T-cell (primary cell): ENCODE measurements at regions not wholly inside any gene's neighbourhood (a gene's known extent, or its start where the extent isn't known, plus 50 kb on each side); places are given as distances from the start of the nearest gene placed in this dataset.

Experiments used
- ATAC-seq, 4 experiments: fragments of 200-7000 bp in 3 of 4; fragments of 150-1000 bp in 1 of 4; cut with Tn5 transposase; replicated peaks in 1 of 4; 1 replicate in 3 of 4; 2 replicates in 1 of 4; pipeline ENCODE4 v1.10.0; 2021; ENCODE audit warnings: moderate library complexity in 3 of 4, mild to moderate bottlenecking in 2 of 4, moderate number of reproducible peaks in 1 of 4
- CTCF ChIA-PET, 2 donors: fragments of 300-600 bp; sonication (Branson Sonifier 250); formaldehyde crosslinking; loops; one replicate each; lab custom pipeline; 2022; ENCODE audit warnings: antibody characterized with exemption in 2 of 2; lab: Charles Lee
- POLR2A ChIA-PET, 2 donors: fragments of 300-600 bp; sonication (Branson Sonifier 250); formaldehyde crosslinking; loops; one replicate each; lab custom pipeline; 2022; ENCODE audit warnings: antibody characterized with exemption in 2 of 2; lab: Charles Lee
- DNase-seq, 35 experiments: peaks; one replicate each; pipeline versions ENCODE4 v3.0.0 to v3.0.0-alpha.2; 2013 to 2023
- H3K27ac ChIP-seq: one replicate; pipeline ENCODE4 v1.5.1; 2013; ENCODE audit warnings: low read length
- H3K27me3 ChIP-seq, 2 experiments: replicated peaks in 1 of 2; 1 replicate in 1 of 2; 2 replicates in 1 of 2; pipeline versions ENCODE4 v1.6.1 to v1.7.0; 2013; ENCODE audit warnings: low read length in 1 of 2, mixed read lengths in 1 of 2; ENCODE audit not compliant: control insufficient read depth in 2 of 2, insufficient read depth in 2 of 2; ENCODE audit errors: extremely low read depth in 1 of 2
- H3K36me3 ChIP-seq, 2 donors: 1 replicate in 1 of 2; 2 replicates in 1 of 2; pipeline versions ENCODE4 v1.6.1 to v1.7.0; 2013; ENCODE audit warnings: low read length in 1 of 2; ENCODE audit not compliant: control insufficient read depth in 2 of 2, insufficient read depth in 1 of 2; ENCODE audit errors: extremely low read depth in 1 of 2
- H3K4me1 ChIP-seq, 2 experiments: 1 replicate in 1 of 2; 2 replicates in 1 of 2; pipeline versions ENCODE4 v1.6.1 to v1.7.0; 2013; ENCODE audit warnings: low read length in 2 of 2, mixed read lengths in 1 of 2; ENCODE audit not compliant: insufficient read depth in 2 of 2, control insufficient read depth in 1 of 2; ENCODE audit errors: extremely low read depth in 1 of 2
- H3K4me3 ChIP-seq, 2 donors: 1 replicate in 1 of 2; 2 replicates in 1 of 2; pipeline versions ENCODE4 v1.5.1 to v1.7.0; 2013; ENCODE audit warnings: mild to moderate bottlenecking in 2 of 2, low read length in 1 of 2, moderate library complexity in 1 of 2; ENCODE audit not compliant: control insufficient read depth in 1 of 2; ENCODE audit errors: extremely low read depth in 1 of 2
- H3K9me3 ChIP-seq: 2 replicates; pipeline ENCODE4 v1.7.0; 2013
- H3K27ac Mint-ChIP-seq, 2 donors: one replicate each; pipeline ENCODE4 v1.8.0; 2020 to 2021; ENCODE audit warnings: mild to moderate bottlenecking in 2 of 2, mixed read lengths in 2 of 2
- H3K27me3 Mint-ChIP-seq, 2 donors: one replicate each; pipeline ENCODE4 v1.8.0; 2021 to 2022; ENCODE audit warnings: mixed read lengths in 2 of 2
- H3K36me3 Mint-ChIP-seq: one replicate; pipeline ENCODE4 v1.8.0; 2021; ENCODE audit warnings: mixed read lengths
- H3K4me1 Mint-ChIP-seq, 3 donors: one replicate each; pipeline ENCODE4 v1.8.0; 2020 to 2022; ENCODE audit warnings: mixed read lengths in 3 of 3, mild to moderate bottlenecking in 1 of 3
- H3K4me3 Mint-ChIP-seq, 3 donors: one replicate each; pipeline ENCODE4 v1.8.0; 2020 to 2022; ENCODE audit warnings: mild to moderate bottlenecking in 3 of 3, mixed read lengths in 3 of 3, moderate library complexity in 3 of 3
- H3K9me3 Mint-ChIP-seq, 3 donors: one replicate each; pipeline ENCODE4 v1.8.0; 2020 to 2022; ENCODE audit warnings: mixed read lengths in 3 of 3
- WGBS: methylation state at CpG from one replicate; pipeline ENCODE4 v1.1.5; 2013; ENCODE audit warnings: missing lambda C conversion rate; ENCODE audit not compliant: insufficient coverage; 5-methylcytosine and 5-hydroxymethylcytosine counted together

GRCh38 chr18:60892441-60892840, 440.8 kb upstream of the CDH20 start:
- DNase-seq: no peak
- ChIA-PET POLR2A (no interaction called here), CTCF (no interaction called here)
- no peak overlapping the region for H3K27ac Mint-ChIP-seq
- ATAC-seq: no peak
- peaks cover 6 to 12% (median 12%) of the 10 kb centered on the region in 3 donors for H3K9me3 Mint-ChIP-seq
- H3K4me3 ChIP-seq: no peak overlapping the region
- no peaks in the 10 kb centered on the region for H3K27me3 ChIP-seq
- no peaks in the 10 kb centered on the region for H3K36me3 Mint-ChIP-seq
- H3K36me3 ChIP-seq: no peaks in the 10 kb centered on the region
- no peak overlapping the region for H3K4me3 Mint-ChIP-seq
- no peaks in the 10 kb centered on the region for H3K9me3 ChIP-seq
- no peaks in the 10 kb centered on the region for H3K27me3 Mint-ChIP-seq
- no peaks in the 10 kb centered on the region for H3K4me1 Mint-ChIP-seq
- H3K4me1 ChIP-seq: no peaks in the 10 kb centered on the region
- no peak overlapping the region for H3K27ac ChIP-seq

- H3K9me3 Mint-ChIP-seq: peaks cover 4 to 12% (median 11%) of the 10 kb centered on the region in 3 donors
- H3K36me3 Mint-ChIP-seq: no peaks in the 10 kb centered on the region
- Histone ChIP-seq H3K4me1 (no peaks in the 10 kb centered on the region), H3K36me3 (no peaks in the 10 kb centered on the region), H3K27me3 (no peaks in the 10 kb centered on the region), H3K9me3 (no peaks in the 10 kb centered on the region), H3K27ac (no peak overlapping the region), H3K4me3 (no peak overlapping the region)
- no peak overlapping the region for H3K4me3 Mint-ChIP-seq
- no peak for ATAC-seq
- H3K27me3 Mint-ChIP-seq: no peaks in the 10 kb centered on the region
- POLR2A ChIA-PET: no interaction called here
- DNase-seq: no peak
- WGBS: no CpG with 5 or more reads among the region's 3 CpGs
- no peaks in the 10 kb centered on the region for H3K4me1 Mint-ChIP-seq
- CTCF ChIA-PET: no interaction called here
- no peak overlapping the region for H3K27ac Mint-ChIP-seq
Observed at GRCh38 chr18:60892855-60893254, 440.4 kb upstream of the CDH20 start.

GRCh38 chr18:60893355-60894097, 439.7 kb upstream of the CDH20 start:
- no peak for DNase-seq
- no peaks in the 10 kb centered on the region for H3K9me3 ChIP-seq
- Mint-ChIP-seq H3K27ac (no peak overlapping the region), H3K27me3 (no peaks in the 10 kb centered on the region), H3K9me3 (peaks cover 0 to 12% (median 6%) of the 10 kb centered on the region in 3 donors), H3K36me3 (no peaks in the 10 kb centered on the region), H3K4me3 (no peak overlapping the region), H3K4me1 (no peaks in the 10 kb centered on the region)
- H3K27ac ChIP-seq: no peak overlapping the region
- 67% methylated on average over 1 of the region's 6 CpGs for WGBS
- H3K36me3 ChIP-seq: no peaks in the 10 kb centered on the region
- ATAC-seq: no peak
- no peak overlapping the region for H3K4me3 ChIP-seq
- POLR2A ChIA-PET: no interaction called here
- CTCF ChIA-PET: no interaction called here
- H3K27me3 ChIP-seq: no peaks in the 10 kb centered on the region
- H3K4me1 ChIP-seq: no peaks in the 10 kb centered on the region

GRCh38 chr18:60894254-60894945, 438.8 kb upstream of the CDH20 start:
- ChIA-PET CTCF (no interaction called here), POLR2A (no interaction called here)
- no peaks in the 10 kb centered on the region for H3K36me3 Mint-ChIP-seq
- Histone ChIP-seq H3K9me3 (no peaks in the 10 kb centered on the region), H3K27me3 (no peaks in the 10 kb centered on the region), H3K4me3 (no peak overlapping the region), H3K4me1 (no peaks in the 10 kb centered on the region), H3K36me3 (no peaks in the 10 kb centered on the region), H3K27ac (no peak overlapping the region)
- no peaks in the 10 kb centered on the region for H3K27me3 Mint-ChIP-seq
- WGBS: 17% methylated on average over 1 of the region's 8 CpGs
- ATAC-seq (no peak), DNase-seq (no peak)
- H3K4me1 Mint-ChIP-seq: no peaks in the 10 kb centered on the region
- no peak overlapping the region for H3K4me3 Mint-ChIP-seq
- H3K9me3 Mint-ChIP-seq: peaks cover 0 to 12% (median 6%) of the 10 kb centered on the region in 3 donors
- H3K27ac Mint-ChIP-seq: no peak overlapping the region

GRCh38 chr18:60895181-60895580, 438.0 kb upstream of the CDH20 start:
- Mint-ChIP-seq H3K4me1 (no peaks in the 10 kb centered on the region), H3K36me3 (no peaks in the 10 kb centered on the region), H3K27ac (no peak overlapping the region), H3K4me3 (no peak overlapping the region), H3K27me3 (no peaks in the 10 kb centered on the region), H3K9me3 (peaks cover 0 to 11% (median 6%) of the 10 kb centered on the region in 3 donors)
- DNase-seq: no peak
- H3K27me3 ChIP-seq: no peaks in the 10 kb centered on the region
- POLR2A ChIA-PET: no interaction called here
- no peaks in the 10 kb centered on the region for H3K9me3 ChIP-seq
- ATAC-seq: no peak
- H3K4me3 ChIP-seq: no peak overlapping the region
- H3K27ac ChIP-seq: no peak overlapping the region
- WGBS: no CpG with 5 or more reads among the region's 3 CpGs
- CTCF ChIA-PET: no interaction called here
- no peaks in the 10 kb centered on the region for H3K4me1 ChIP-seq
- no peaks in the 10 kb centered on the region for H3K36me3 ChIP-seq

- H3K9me3 ChIP-seq: no peaks in the 10 kb centered on the region
- H3K27me3 ChIP-seq: no peaks in the 10 kb centered on the region
- 80% methylated on average over 2 of the region's 4 CpGs for WGBS
- no peak overlapping the region for H3K27ac ChIP-seq
- H3K27ac Mint-ChIP-seq: no peak overlapping the region
- H3K4me3 ChIP-seq: no peak overlapping the region
- peaks cover 0 to 13% (median 7%) of the 10 kb centered on the region in 3 donors for H3K9me3 Mint-ChIP-seq
- H3K4me3 Mint-ChIP-seq: no peak overlapping the region
- no peaks in the 10 kb centered on the region for H3K36me3 Mint-ChIP-seq
- DNase-seq: no peak
- no peaks in the 10 kb centered on the region for H3K27me3 Mint-ChIP-seq
- ChIA-PET CTCF (interaction anchor here in 1 of 2 donors (0.5 kb wide), 1 partner anchor 31 kb away, joined by 3 read pairs; no protein-coding TSS in a partner anchor), POLR2A (no interaction called here)
- H3K4me1 Mint-ChIP-seq: no peaks in the 10 kb centered on the region
- no peak for ATAC-seq
- H3K36me3 ChIP-seq: no peaks in the 10 kb centered on the region
- no peaks in the 10 kb centered on the region for H3K4me1 ChIP-seq
Observed at GRCh38 chr18:60898111-60898510, 435.1 kb upstream of the CDH20 start.
